Epithelial cell of prostate (primary cell): ENCODE measurements at regions not wholly inside any gene's neighbourhood (a gene's known extent, or its start where the extent isn't known, plus 50 kb on each side); places are given as distances from the start of the nearest gene placed in this dataset.

ENCODE experiments used
- DNase-seq: peaks from one replicate; pipeline ENCODE4 v3.0.0-alpha.2; 2011; ENCODE audit warnings: low read depth, low spot score
- H3K27ac ChIP-seq: fragments of 450-650 bp; 2 replicates; pipeline ENCODE4 v1.5.1; 2017; ENCODE audit warnings: mild to moderate bottlenecking

- H3K27ac ChIP-seq, result no peak overlapping the region
Measured at GRCh38 chr7:155212301-155213015, 85.2 kb upstream of the INSIG1 start.

GRCh38 chr7:155213385-155213784, 84.3 kb upstream of the INSIG1 start:
- H3K27ac ChIP-seq, result peak overlapping the region; percentile 26
- DNase-seq, result no peak

More at GRCh38 chr7:155212301-155213015, 85.2 kb upstream of the INSIG1 start:
- no peak for DNase-seq

GRCh38 chr7:155213955-155214740, 83.5 kb upstream of the INSIG1 start:
- H3K27ac ChIP-seq, result peak overlapping the region; percentile 26
- peak; percentile 29 for DNase-seq

- DNase-seq, result no peak
- no peak overlapping the region for H3K27ac ChIP-seq
Measured at GRCh38 chr7:155215576-155216325, 81.9 kb upstream of the INSIG1 start.

GRCh38 chr7:155216475-155217272, 81.0 kb upstream of the INSIG1 start:
- no peak overlapping the region for H3K27ac ChIP-seq
- no peak for DNase-seq

GRCh38 chr7:155217634-155218033, 80.0 kb upstream of the INSIG1 start:
- DNase-seq, result no peak
- no peak overlapping the region for H3K27ac ChIP-seq

GRCh38 chr7:155218276-155219153, 79.2 kb upstream of the INSIG1 start:
- H3K27ac ChIP-seq, result no peak overlapping the region
- no peak for DNase-seq

- DNase-seq, result no peak
- H3K27ac ChIP-seq, result no peak overlapping the region
Measured at GRCh38 chr7:155219154-155219531, 78.5 kb upstream of the INSIG1 start.

- no peak for DNase-seq
- no peak overlapping the region for H3K27ac ChIP-seq
Measured at GRCh38 chr7:155219947-155220769, 77.5 kb upstream of the INSIG1 start.

GRCh38 chr7:155220903-155221302, 76.8 kb upstream of the INSIG1 start:
- no peak overlapping the region for H3K27ac ChIP-seq
- no peak for DNase-seq

GRCh38 chr7:155221547-155221946, 76.1 kb upstream of the INSIG1 start:
- H3K27ac ChIP-seq, result no peak overlapping the region

GRCh38 chr7:155222061-155222460, 75.6 kb upstream of the INSIG1 start:
- no peak overlapping the region for H3K27ac ChIP-seq
- no peak for DNase-seq

More at GRCh38 chr7:155221547-155221946, 76.1 kb upstream of the INSIG1 start:
- DNase-seq, result no peak

GRCh38 chr7:155222573-155222972, 75.1 kb upstream of the INSIG1 start:
- no peak for DNase-seq
- no peak overlapping the region for H3K27ac ChIP-seq

GRCh38 chr7:155223021-155223420, 74.7 kb upstream of the INSIG1 start:
- H3K27ac ChIP-seq, result no peak overlapping the region
- no peak for DNase-seq

GRCh38 chr7:155223503-155223902, 74.2 kb upstream of the INSIG1 start:
- H3K27ac ChIP-seq, result no peak overlapping the region
- no peak for DNase-seq

- peak; percentile 29 for DNase-seq
- H3K27ac ChIP-seq, result peak overlapping the region; percentile 24
Measured at GRCh38 chr7:155224116-155224811, 73.4 kb upstream of the INSIG1 start.

- DNase-seq, result no peak
- H3K27ac ChIP-seq, result no peak overlapping the region
Measured at GRCh38 chr7:155225095-155225494, 72.6 kb upstream of the INSIG1 start.

- H3K27ac ChIP-seq, result no peak overlapping the region
- DNase-seq, result no peak
Measured at GRCh38 chr7:155225516-155225915, 72.2 kb upstream of the INSIG1 start.
